ENCODE measurements at regions not wholly inside any gene's neighbourhood (a gene's known extent, or its start where the extent isn't known, plus 50 kb on each side); places are given as distances from the start of the nearest gene placed in this dataset.

- no peak for DNase-seq
Measured at GRCh38 chr12:68560851-68561422, 49.8 kb upstream of the RAP1B start.

Data from NCI-H1417 treated with DMSO at 0.1 percent for 48 hours (cell line).